Ovary (tissue), 7 donors: ENCODE measurements at regions not wholly inside any gene's neighbourhood (a gene's known extent, or its start where the extent isn't known, plus 50 kb on each side); places are given as distances from the start of the nearest gene placed in this dataset.

Source experiments
- DNase-seq, 5 donors: peaks; one replicate each; pipeline ENCODE4 v3.0.0-alpha.2; 2019 to 2020
- H3K27ac ChIP-seq, 2 donors: fragments of 200-600 bp; one replicate each; pipeline versions ENCODE4 v1.5.1 to v1.8.0; 2019 to 2022
- H3K27me3 ChIP-seq: fragments of 200-600 bp; one replicate; pipeline ENCODE4 v1.8.0; 2022
- H3K36me3 ChIP-seq: fragments of 200-600 bp; sonication (generic); one replicate; pipeline ENCODE4 v1.5.1; 2019
- H3K4me1 ChIP-seq: one replicate; pipeline ENCODE4 v1.8.1; 2013; ENCODE audit warnings: mild to moderate bottlenecking, moderate library complexity; ENCODE audit not compliant: insufficient read depth
- H3K4me3 ChIP-seq: fragments of 200-600 bp; sonication (generic); one replicate; pipeline ENCODE4 v1.5.1; 2017
- H3K9me3 ChIP-seq, 2 donors: fragments of 200-600 bp in 1 of 2; sonication (generic) in 1 of 2; one replicate each; pipeline versions ENCODE4 v1.5.1 to v1.8.1; 2013 to 2019; ENCODE audit warnings: mild to moderate bottlenecking in 1 of 2, moderate library complexity in 1 of 2
- CTCF ChIP-seq, 3 donors: fragments of 450-650 bp in 2 of 3; fragments of 200-600 bp in 1 of 3; IDR thresholded peaks; one replicate each; pipeline versions ENCODE4 v1.5.1 to v1.8.0; 2016 to 2022; ENCODE audit warnings: antibody characterized with exemption in 3 of 3, mild to moderate bottlenecking in 1 of 3
- EP300 ChIP-seq: sonication (generic); formaldehyde crosslinking; IDR thresholded peaks from one replicate; pipeline ENCODE4 v1.6.1; 2017; ENCODE audit warnings: antibody characterized with exemption
- POLR2A ChIP-seq: fragments of 450-650 bp; IDR thresholded peaks from one replicate; pipeline ENCODE4 v1.6.1; 2017; ENCODE audit warnings: antibody characterized with exemption, mild to moderate bottlenecking, moderate library complexity
- WGBS, 3 donors: extraction: QIAGEN DNeasy Blood & Tissue Kit in 1 of 3; methylation state at CpG; one replicate each; pipeline versions ENCODE4 v1.1.5 to v1.1.7; 2013 to 2017; 5-methylcytosine and 5-hydroxymethylcytosine counted together
- intact Hi-C, 4 donors: fragments of 100-400 bp; cut with DNase I; formaldehyde crosslinking; loops; one replicate each; pipeline versions ENCODE4 v1.11.0 to v1.15.1; 2022 to 2023
- donor health status: DM: no; HTN: no; CAD: no; lungs with moderate emphysema.
- donor health status: DM: no; HTN: no; CAD: no.
- donor health status: Bipolar disorder and iron deficiency.
- donor health status: DM: no; HTN: no; CAD: no.
- donor health status: DM: yes; HTN: yes; CAD: no.

GRCh38 chr6:145189836-145190235 lies 545.5 kb downstream of the EPM2A start:
- Histone ChIP-seq H3K27ac (no peak overlapping the region), H3K36me3 (no peaks in the 10 kb centered on the region), H3K9me3 (no peaks in the 10 kb centered on the region), H3K27me3 (no peaks in the 10 kb centered on the region), H3K4me1 (no peaks in the 10 kb centered on the region), H3K4me3 (no peak overlapping the region)
- intact Hi-C loops, result no loop called here
- TF ChIP-seq CTCF (IDR thresholded peaks at IDR 0.05) (no peak), EP300 (no peak), POLR2A (no peak)
- 71 to 82% (median 71%) methylated on average over 1 of the region's 1 CpG for WGBS, 3 donors
- no peak for DNase-seq

GRCh38 chr6:145194389-145194788 lies 540.9 kb downstream of the EPM2A start:
- intact Hi-C loops, result no loop called here
- no peaks in the 10 kb centered on the region for H3K36me3 ChIP-seq
- no peaks in the 10 kb centered on the region for H3K27me3 ChIP-seq
- no peaks in the 10 kb centered on the region for H3K4me1 ChIP-seq
- no peak overlapping the region for H3K4me3 ChIP-seq
- TF ChIP-seq CTCF (IDR thresholded peaks at IDR 0.05), result no peak
- TF ChIP-seq EP300, result no peak
- TF ChIP-seq POLR2A, result no peak
- 80 to 90% (median 83%) methylated on average over 3 of the region's 3 CpGs for WGBS, 3 donors
- H3K9me3 ChIP-seq, result no peaks in the 10 kb centered on the region
- no peak for DNase-seq
- no peak overlapping the region for H3K27ac ChIP-seq

DNA sequence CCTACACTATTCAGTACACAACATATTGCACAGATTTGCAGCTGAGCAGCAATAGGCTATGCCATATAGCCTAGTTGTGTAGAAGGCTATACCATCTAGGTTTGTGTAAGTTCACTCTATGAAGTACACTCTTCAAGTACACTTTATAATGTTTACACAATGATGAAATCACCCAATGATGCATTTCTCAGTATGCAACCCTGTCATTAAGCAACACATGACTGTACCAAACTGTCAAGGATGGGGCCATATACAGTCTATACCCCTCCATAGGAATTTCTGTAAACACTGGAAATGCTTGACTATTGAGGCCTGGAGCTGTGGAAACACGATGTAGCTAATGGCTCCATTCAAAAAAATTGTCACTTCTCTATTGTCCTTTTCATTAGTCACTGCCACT lies 535.4 kb downstream of the EPM2A start:
- Histone ChIP-seq H3K9me3 (no peaks in the 10 kb centered on the region), H3K4me1 (no peaks in the 10 kb centered on the region), H3K27me3 (no peaks in the 10 kb centered on the region), H3K36me3 (no peaks in the 10 kb centered on the region), H3K4me3 (no peak overlapping the region), H3K27ac (no peak overlapping the region)
- no peak for DNase-seq
- WGBS, 3 donors, result 68 to 76% (median 71%) methylated on average over 1 of the region's 1 CpG
- intact Hi-C loops, result no loop called here
- TF ChIP-seq CTCF (IDR thresholded peaks at IDR 0.05), result no peak
- TF ChIP-seq POLR2A, result no peak
- TF ChIP-seq EP300, result no peak

GRCh38 chr6:145204301-145204700 lies 531.0 kb downstream of the EPM2A start:
- Histone ChIP-seq H3K9me3 (no peaks in the 10 kb centered on the region), H3K27ac (no peak overlapping the region), H3K4me3 (no peak overlapping the region), H3K27me3 (no peaks in the 10 kb centered on the region), H3K4me1 (peaks cover 1% of the 10 kb centered on the region), H3K36me3 (no peaks in the 10 kb centered on the region)
- intact Hi-C loops, result no loop called here
- no peak for DNase-seq
- TF ChIP-seq EP300 (no peak), CTCF (IDR thresholded peaks at IDR 0.05) (no peak), POLR2A (no peak)
- 55 to 63% (median 58%) methylated on average over 2 of the region's 2 CpGs for WGBS, 3 donors
